GM12878 (cell line): ENCODE measurements at regions not wholly inside any gene's neighbourhood (a gene's known extent, or its start where the extent isn't known, plus 50 kb on each side); places are given as distances from the start of the nearest gene placed in this dataset.

Experiments used
- CEBPB ChIP-seq, 2 experiments: fragments of 150-350 bp in 1 of 2; IDR thresholded peaks; 2 replicates each; pipeline ENCODE4 v1.6.1; 2012 to 2014; ENCODE audit warnings: low read depth in 2 of 2, low read length in 2 of 2, borderline replicate concordance in 1 of 2, inconsistent platforms in 1 of 2
- CHD4 ChIP-seq: fragments of 200-600 bp; sonication (generic); IDR thresholded peaks from 2 replicates; pipeline ENCODE4 v1.6.1; 2016; ENCODE audit warnings: mild to moderate bottlenecking
- CTCF ChIP-seq, 3 experiments: IDR thresholded peaks in 2 of 3; conservative IDR thresholded peaks in 1 of 3; 2 replicates each; pipeline ENCODE4 v1.5.1; 2011; ENCODE audit warnings: low read depth in 3 of 3, low read length in 3 of 3, mild to moderate bottlenecking in 3 of 3, control low read depth in 2 of 3, moderate library complexity in 2 of 3, inconsistent platforms in 1 of 3, mixed read lengths in 1 of 3; ENCODE audit not compliant: control insufficient read depth in 2 of 3, insufficient read depth in 1 of 3; ENCODE audit errors: extremely low read depth in 1 of 3
- POLR2A ChIP-seq: IDR thresholded peaks from 2 replicates; pipeline ENCODE4 v1.6.1; 2011; ENCODE audit warnings: low read depth, mild to moderate bottlenecking, low read length
- SIN3A ChIP-seq: IDR thresholded peaks from 2 replicates; pipeline ENCODE4 v1.6.1; 2012; ENCODE audit warnings: low read depth, low read length, improper control_type of control experiment
- ZNF274 ChIP-seq: IDR thresholded peaks from one replicate; pipeline ENCODE4 v1.8.0; 2011; ENCODE audit not compliant: insufficient read length, insufficient read depth

- no peak for TF ChIP-seq CEBPB (IDR thresholded peaks at IDR 0.05; ENCODE audit: borderline replicate concordance in 1 of 2, low read depth in 2 of 2, low read length in 2 of 2)
- no peak for TF ChIP-seq POLR2A
- TF ChIP-seq CTCF (IDR thresholded peaks at IDR 0.05 in 2 of 3, conservative IDR thresholded peaks at IDR 0.05 in 1 of 3; ENCODE audit: control insufficient read depth in 2 of 3, extremely low read depth in 1 of 3, insufficient read depth in 1 of 3, low read depth in 3 of 3, low read length in 3 of 3), result no peak
- TF ChIP-seq CHD4, result no peak
- no peak for TF ChIP-seq ZNF274
- no peak for TF ChIP-seq SIN3A
Observed at GRCh38 chr5:129345213-129345924, 114.7 kb upstream of the ADAMTS19 start.
